Liver (tissue), 8 donors: ENCODE measurements at regions not wholly inside any gene's neighbourhood (a gene's known extent, or its start where the extent isn't known, plus 50 kb on each side); places are given as distances from the start of the nearest gene placed in this dataset.

Experiments
- DNase-seq: peaks from one replicate; pipeline ENCODE4 v3.0.0-alpha.2; 2017; ENCODE audit warnings: low spot score
- H3K27ac ChIP-seq, 2 donors: one replicate each; pipeline ENCODE4 v1.7.0; 2013; ENCODE audit warnings: inconsistent platforms in 2 of 2, low read length in 2 of 2, control low read depth in 1 of 2, low read depth in 1 of 2, mild to moderate bottlenecking in 1 of 2
- H3K27me3 ChIP-seq, 4 donors: one replicate each; pipeline versions ENCODE4 v1.6.1 to v1.7.0; 2013; ENCODE audit warnings: low read length in 3 of 4, inconsistent platforms in 1 of 4, mild to moderate bottlenecking in 1 of 4, moderate library complexity in 1 of 4; ENCODE audit not compliant: control insufficient read depth in 4 of 4, insufficient read depth in 4 of 4
- H3K36me3 ChIP-seq, 4 donors: one replicate each; pipeline versions ENCODE4 v1.6.1 to v1.7.0; 2013; ENCODE audit warnings: low read length in 3 of 4, mild to moderate bottlenecking in 3 of 4, low read depth in 1 of 4, moderate library complexity in 1 of 4; ENCODE audit not compliant: control insufficient read depth in 4 of 4, insufficient read depth in 3 of 4
- H3K4me1 ChIP-seq, 4 donors: one replicate each; pipeline versions ENCODE4 v1.6.1 to v1.7.0; 2013; ENCODE audit warnings: low read length in 3 of 4, mild to moderate bottlenecking in 3 of 4, moderate library complexity in 1 of 4; ENCODE audit not compliant: control insufficient read depth in 4 of 4, insufficient read depth in 4 of 4
- H3K4me3 ChIP-seq, 3 donors: one replicate each; pipeline versions ENCODE4 v1.6.1 to v1.7.0; 2013; ENCODE audit warnings: low read length in 3 of 3, control low read depth in 1 of 3, low read depth in 1 of 3, mild to moderate bottlenecking in 1 of 3
- H3K9ac ChIP-seq, 2 donors: one replicate each; pipeline ENCODE4 v1.7.0; 2013; ENCODE audit warnings: low read length in 2 of 2, mild to moderate bottlenecking in 2 of 2, moderate library complexity in 2 of 2, control low read depth in 1 of 2, low read depth in 1 of 2
- H3K9me3 ChIP-seq, 4 donors: one replicate each; pipeline versions ENCODE4 v1.6.1 to v1.7.0; 2013; ENCODE audit warnings: low read length in 3 of 4; ENCODE audit not compliant: control insufficient read depth in 4 of 4
- ATF3 ChIP-seq: IDR thresholded peaks from 2 replicates; pipeline ENCODE4 v1.6.1; 2016; ENCODE audit warnings: antibody characterized with exemption
- CTCF ChIP-seq: fragments of 150-350 bp; IDR thresholded peaks from 2 replicates; pipeline ENCODE4 v1.5.1; 2017; ENCODE audit warnings: improper control_type of control experiment, low read depth, low read length; ENCODE audit not compliant: missing input control
- EGR1 ChIP-seq, 2 donors: IDR thresholded peaks; 2 replicates each; pipeline ENCODE4 v1.6.1; 2016 to 2018; ENCODE audit warnings: antibody characterized with exemption in 2 of 2, low read depth in 2 of 2
- FOXA1 ChIP-seq: IDR thresholded peaks from 2 replicates; pipeline ENCODE4 v1.6.1; 2016; ENCODE audit warnings: antibody characterized with exemption
- FOXA2 ChIP-seq: IDR thresholded peaks from 2 replicates; pipeline ENCODE4 v1.6.1; 2016; ENCODE audit warnings: antibody characterized with exemption
- GABPA ChIP-seq, 2 donors: IDR thresholded peaks in 1 of 2; conservative IDR thresholded peaks in 1 of 2; 2 replicates each; pipeline ENCODE4 v1.6.1; 2016; ENCODE audit warnings: antibody characterized with exemption in 2 of 2, mild to moderate bottlenecking in 1 of 2, moderate library complexity in 1 of 2
- HNF4A ChIP-seq, 2 donors: conservative IDR thresholded peaks; 2 replicates each; pipeline ENCODE4 v1.6.1; 2016; ENCODE audit warnings: antibody characterized with exemption in 2 of 2, mild to moderate bottlenecking in 2 of 2
- HNF4G ChIP-seq: IDR thresholded peaks from 2 replicates; pipeline ENCODE4 v1.6.1; 2016; ENCODE audit warnings: antibody characterized with exemption
- JUND ChIP-seq, 2 donors: IDR thresholded peaks; 2 replicates each; pipeline ENCODE4 v1.6.1; 2016; ENCODE audit warnings: antibody characterized with exemption in 2 of 2
- MAX ChIP-seq: IDR thresholded peaks from 2 replicates; pipeline ENCODE4 v1.6.1; 2016; ENCODE audit warnings: antibody characterized with exemption
- NR2F2 ChIP-seq: IDR thresholded peaks from 2 replicates; pipeline ENCODE4 v1.6.1; 2016; ENCODE audit warnings: antibody characterized with exemption
- RAD21 ChIP-seq, 2 donors: IDR thresholded peaks; 2 replicates each; pipeline ENCODE4 v1.6.1; 2016; ENCODE audit warnings: antibody characterized with exemption in 2 of 2, mild to moderate bottlenecking in 2 of 2
- REST ChIP-seq: IDR thresholded peaks from 2 replicates; pipeline ENCODE4 v1.6.1; 2016; ENCODE audit warnings: antibody characterized with exemption, mild to moderate bottlenecking
- RXRA ChIP-seq, 2 donors: IDR thresholded peaks; 2 replicates each; pipeline ENCODE4 v1.6.1; 2017 to 2018; ENCODE audit warnings: antibody characterized with exemption in 2 of 2, mild to moderate bottlenecking in 1 of 2
- SP1 ChIP-seq: IDR thresholded peaks from 2 replicates; pipeline ENCODE4 v1.6.1; 2018; ENCODE audit warnings: antibody characterized with exemption, mild to moderate bottlenecking
- TAF1 ChIP-seq: conservative IDR thresholded peaks from 2 replicates; pipeline ENCODE4 v1.6.1; 2016; ENCODE audit warnings: antibody characterized with exemption, mild to moderate bottlenecking
- YY1 ChIP-seq: IDR thresholded peaks from 2 replicates; pipeline ENCODE4 v1.6.1; 2016; ENCODE audit warnings: antibody characterized with exemption, mild to moderate bottlenecking
- ZBTB33 ChIP-seq: IDR thresholded peaks from 2 replicates; pipeline ENCODE4 v1.6.1; 2016; ENCODE audit warnings: antibody characterized with exemption
- WGBS: extraction: QIAGEN DNeasy Blood & Tissue Kit; methylation state at CpG from one replicate; pipeline ENCODE4 v1.1.7; 2013; 5-methylcytosine and 5-hydroxymethylcytosine counted together
- donor health status: healthy.
- donor health status: healthy.
- donor health status: healthy.
- donor health status: healthy.
- donor health status: healthy.

- Histone ChIP-seq H3K4me1 (peaks cover 3 to 20% (median 15%) of the 10 kb centered on the region in 4 donors), H3K9me3 (no peaks in the 10 kb centered on the region), H3K27me3 (no peaks in the 10 kb centered on the region), H3K36me3 (no peaks in the 10 kb centered on the region), H3K27ac (no peak overlapping the region), H3K4me3 (no peak overlapping the region), H3K9ac (no peak overlapping the region)
- TF ChIP-seq EGR1 (IDR thresholded peaks at IDR 0.05; ENCODE audit: low read depth in 2 of 2) (no peak), NR2F2 (no peak), JUND (IDR thresholded peaks at IDR 0.05) (no peak), GABPA (IDR thresholded peaks at IDR 0.05 in 1 of 2, conservative IDR thresholded peaks at IDR 0.05 in 1 of 2) (no peak), FOXA2 (no peak), HNF4A (conservative IDR thresholded peaks at IDR 0.05) (no peak), REST (no peak), CTCF (no peak), FOXA1 (no peak), MAX (no peak), ZBTB33 (no peak), TAF1 (no peak), RAD21 (IDR thresholded peaks at IDR 0.05) (no peak), YY1 (no peak), ATF3 (no peak), RXRA (IDR thresholded peaks at IDR 0.05) (no peak), HNF4G (no peak), SP1 (no peak)
- DNase-seq, result no peak
- WGBS, result 90% methylated on average over 2 of the region's 2 CpGs
Measured at GRCh38 chr2:220437938-220438337, 810.5 kb downstream of the SLC4A3 start.

GRCh38 chr2:220440731-220441130 lies 813.3 kb downstream of the SLC4A3 start:
- 84% methylated on average over 2 of the region's 2 CpGs for WGBS
- Histone ChIP-seq H3K9me3 (no peaks in the 10 kb centered on the region), H3K4me3 (no peak overlapping the region), H3K4me1 (peaks cover 3 to 22% (median 16%) of the 10 kb centered on the region in 4 donors), H3K9ac (no peak overlapping the region), H3K27ac (no peak overlapping the region), H3K36me3 (no peaks in the 10 kb centered on the region), H3K27me3 (no peaks in the 10 kb centered on the region)
- DNase-seq, result no peak
- TF ChIP-seq CTCF, result no peak
- no peak for TF ChIP-seq NR2F2
